Tibial artery (tissue), 4 donors: ENCODE measurements at regions not wholly inside any gene's neighbourhood (a gene's known extent, or its start where the extent isn't known, plus 50 kb on each side); places are given as distances from the start of the nearest gene placed in this dataset.
A peak's percentile ranks its signal among the peaks of the same experiment; 100 is the strongest.

Experiments used
- DNase-seq, 2 donors: peaks; one replicate each; pipeline ENCODE4 v3.0.0-alpha.2; 2019
- H3K27ac ChIP-seq, 2 donors: fragments of 200-600 bp; sonication (generic) in 1 of 2; 1 replicate in 1 of 2; 2 replicates in 1 of 2; pipeline ENCODE4 v1.5.1; 2018 to 2019; ENCODE audit warnings: mild to moderate bottlenecking in 1 of 2
- H3K27me3 ChIP-seq, 2 donors: fragments of 200-600 bp; sonication (generic) in 1 of 2; one replicate each; pipeline versions ENCODE4 v1.5.1 to v1.6.0; 2016 to 2019
- H3K36me3 ChIP-seq, 3 donors: fragments of 200-600 bp; sonication (generic) in 2 of 3; one replicate each; pipeline ENCODE4 v1.5.1; 2016 to 2019; ENCODE audit warnings: mild to moderate bottlenecking in 2 of 3
- H3K4me1 ChIP-seq, 4 donors: fragments of 200-600 bp; sonication (generic) in 2 of 4; 1 replicate in 3 of 4; 2 replicates in 1 of 4; pipeline ENCODE4 v1.5.1; 2016 to 2019
- H3K4me3 ChIP-seq, 2 donors: fragments of 200-600 bp; sonication (generic) in 1 of 2; 1 replicate in 1 of 2; 2 replicates in 1 of 2; pipeline ENCODE4 v1.5.1; 2018 to 2019; ENCODE audit warnings: mild to moderate bottlenecking in 2 of 2
- H3K9me3 ChIP-seq, 3 donors: fragments of 200-600 bp; sonication (generic) in 1 of 3; one replicate each; pipeline ENCODE4 v1.5.1; 2016 to 2019
- CTCF ChIP-seq, 2 experiments: fragments of 200-600 bp in 1 of 2; fragments of 450-650 bp in 1 of 2; IDR thresholded peaks; one replicate each; pipeline ENCODE4 v1.5.1; 2017 to 2019; ENCODE audit warnings: antibody characterized with exemption in 2 of 2, mild to moderate bottlenecking in 1 of 2, moderate library complexity in 1 of 2
- intact Hi-C: fragments of 100-400 bp; cut with DNase I; formaldehyde crosslinking; loops from one replicate; pipeline ENCODE4 v1.15.0; 2023; ENCODE audit warnings: low total_unique reads

- TF ChIP-seq CTCF (IDR thresholded peaks at IDR 0.05): no peak
- Histone ChIP-seq H3K4me1 (no peaks in the 10 kb centered on the region), H3K27ac (no peak overlapping the region), H3K27me3 (peaks cover 0 to 10% of the 10 kb centered on the region in 2 donors), H3K9me3 (peaks cover 0 to 6% (median 0%) of the 10 kb centered on the region in 3 donors), H3K36me3 (no peaks in the 10 kb centered on the region), H3K4me3 (no peak overlapping the region)
- intact Hi-C loops: no loop called here
- peak in 1 of 2 donors; percentile 25 for DNase-seq
These were observed 330.3 kb downstream of the UACA start for GRCh38 chr15:70432924-70433495.

- no peak for TF ChIP-seq CTCF (IDR thresholded peaks at IDR 0.05)
- H3K27ac ChIP-seq: no peak overlapping the region
- intact Hi-C loops: no loop called here
- no peak overlapping the region for H3K4me3 ChIP-seq
- peak in 1 of 2 donors; percentile 53 for DNase-seq
- H3K4me1 ChIP-seq: no peaks in the 10 kb centered on the region
- peaks cover 0 to 10% of the 10 kb centered on the region in 2 donors for H3K27me3 ChIP-seq
- H3K9me3 ChIP-seq: peaks cover 0 to 6% (median 0%) of the 10 kb centered on the region in 3 donors
- no peaks in the 10 kb centered on the region for H3K36me3 ChIP-seq
These were observed 331.5 kb downstream of the UACA start for GRCh38 chr15:70431854-70432253.

GRCh38 chr15:70430069-70430468, 332.4 kb upstream of the TLE3 start:
- Histone ChIP-seq H3K27ac (no peak overlapping the region), H3K9me3 (peaks cover 0 to 6% (median 0%) of the 10 kb centered on the region in 3 donors), H3K4me1 (no peaks in the 10 kb centered on the region), H3K27me3 (peaks cover 0 to 13% of the 10 kb centered on the region in 2 donors), H3K4me3 (no peak overlapping the region), H3K36me3 (no peaks in the 10 kb centered on the region)
- no peak for TF ChIP-seq CTCF (IDR thresholded peaks at IDR 0.05)
- intact Hi-C loops: no loop called here
- no peak for DNase-seq

GRCh38 chr15:70429056-70429722, 331.5 kb upstream of the TLE3 start:
- no peak overlapping the region for H3K4me3 ChIP-seq
- H3K27me3 ChIP-seq: peaks cover 0 to 14% of the 10 kb centered on the region in 2 donors
- no peak overlapping the region for H3K27ac ChIP-seq
- H3K36me3 ChIP-seq: no peaks in the 10 kb centered on the region
- no peaks in the 10 kb centered on the region for H3K4me1 ChIP-seq
- TF ChIP-seq CTCF (IDR thresholded peaks at IDR 0.05): no peak
- peaks cover 0 to 6% (median 0%) of the 10 kb centered on the region in 3 donors for H3K9me3 ChIP-seq
- peak in 1 of 2 donors; percentile 24 for DNase-seq
- intact Hi-C loops: no loop called here

GRCh38 chr15:70428211-70428822, 330.6 kb upstream of the TLE3 start:
- DNase-seq: no peak
- TF ChIP-seq CTCF (IDR thresholded peaks at IDR 0.05): no peak
- intact Hi-C loops: no loop called here

More at GRCh38 chr15:70428211-70428822, 330.6 kb upstream of the TLE3 start:
- Histone ChIP-seq H3K4me1 (no peaks in the 10 kb centered on the region), H3K4me3 (no peak overlapping the region), H3K27me3 (peaks cover 0 to 12% of the 10 kb centered on the region in 2 donors), H3K36me3 (no peaks in the 10 kb centered on the region), H3K9me3 (peaks cover 0 to 6% (median 0%) of the 10 kb centered on the region in 3 donors), H3K27ac (no peak overlapping the region)
